MM.1S (cell line): ENCODE measurements at regions not wholly inside any gene's neighbourhood (a gene's known extent, or its start where the extent isn't known, plus 50 kb on each side); places are given as distances from the start of the nearest gene placed in this dataset.

Experiments used
- CTCF ChIP-seq: fragments of 300-600 bp; sonication (generic); IDR thresholded peaks from 2 replicates; pipeline ENCODE4 v1.5.1; 2016; ENCODE audit warnings: antibody characterized with exemption, low read length, mixed read lengths
- EZH2 ChIP-seq: fragments of 300-600 bp; sonication (generic); optimal IDR thresholded peaks from 2 replicates; pipeline ENCODE3; 2017; ENCODE audit warnings: low read depth, mild to moderate bottlenecking, antibody characterized with exemption, low read length, mixed read lengths
- EZH2phosphoT487 ChIP-seq: fragments of 300-600 bp; sonication (generic); IDR thresholded peaks from 2 replicates; pipeline ENCODE4 v1.6.1; 2018; ENCODE audit warnings: antibody characterized with exemption, low read length

DNA sequence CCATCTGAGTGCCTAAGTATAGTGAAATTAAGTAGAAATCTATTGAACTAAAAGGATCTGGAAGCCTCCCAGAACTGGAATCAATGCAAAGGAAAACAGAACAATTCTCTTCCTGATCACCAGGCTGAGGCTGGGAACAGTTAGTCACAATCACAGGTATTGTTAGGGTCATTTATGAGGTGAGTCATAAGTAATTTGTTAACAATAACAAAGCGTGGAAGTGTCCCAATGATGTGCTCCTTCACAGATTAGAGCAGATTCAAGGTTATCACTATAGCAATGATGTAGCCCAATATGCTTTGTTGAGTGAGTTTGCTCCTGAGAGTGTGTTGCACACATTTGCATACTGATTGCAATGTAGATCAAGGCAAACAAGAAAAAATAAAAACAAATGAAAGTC is 228.1 kb downstream of the ZNF674 start:
- no peak for TF ChIP-seq EZH2
- no peak for TF ChIP-seq CTCF
- TF ChIP-seq EZH2phosphoT487: no peak
